ENCODE measurements at regions not wholly inside any gene's neighbourhood (a gene's known extent, or its start where the extent isn't known, plus 50 kb on each side); places are given as distances from the start of the nearest gene placed in this dataset.

DNA sequence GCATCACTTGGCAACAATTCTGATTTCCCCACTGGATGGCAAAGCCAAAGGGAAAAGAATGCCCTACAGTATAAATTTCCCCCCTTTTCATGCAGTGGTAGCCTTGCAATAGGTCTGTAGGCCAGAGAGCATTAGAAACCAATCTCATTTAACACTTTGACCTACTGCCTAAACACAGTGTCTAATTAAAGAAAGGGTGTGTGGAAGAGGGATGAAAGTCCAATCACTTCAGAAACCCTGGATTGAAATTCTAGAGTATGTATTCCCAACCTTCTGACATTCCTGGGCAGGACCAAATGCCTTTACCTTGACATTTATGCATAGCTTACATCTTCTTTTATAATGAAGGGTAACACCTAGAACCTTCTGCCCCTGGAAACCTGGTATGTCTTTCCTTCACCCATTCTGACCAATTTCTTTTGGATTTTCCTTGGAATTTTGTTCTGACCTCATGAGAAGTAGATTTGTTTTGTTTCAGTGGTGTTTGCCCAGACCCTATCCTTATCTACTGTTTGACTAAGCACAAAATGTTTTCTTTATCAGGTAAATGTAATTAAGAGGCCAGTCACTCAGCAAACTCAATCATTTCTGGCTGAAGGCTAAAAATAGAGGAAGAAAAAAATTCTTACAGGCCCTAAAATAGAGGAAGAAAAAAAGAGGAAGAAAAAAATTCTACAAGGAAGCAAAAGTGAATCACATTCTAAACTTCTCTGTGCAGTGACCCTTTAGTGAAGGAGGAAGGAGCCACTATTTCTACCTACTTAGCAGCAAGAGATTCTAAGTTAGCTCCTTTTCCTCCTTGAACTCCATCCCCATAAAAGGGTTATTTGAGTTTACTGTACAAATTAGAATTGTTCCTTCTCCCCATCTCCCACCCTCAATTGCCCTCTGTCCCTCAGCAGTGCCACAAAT is 129.5 kb upstream of the DSCAM start:
- TF ChIP-seq, protein P1, sequence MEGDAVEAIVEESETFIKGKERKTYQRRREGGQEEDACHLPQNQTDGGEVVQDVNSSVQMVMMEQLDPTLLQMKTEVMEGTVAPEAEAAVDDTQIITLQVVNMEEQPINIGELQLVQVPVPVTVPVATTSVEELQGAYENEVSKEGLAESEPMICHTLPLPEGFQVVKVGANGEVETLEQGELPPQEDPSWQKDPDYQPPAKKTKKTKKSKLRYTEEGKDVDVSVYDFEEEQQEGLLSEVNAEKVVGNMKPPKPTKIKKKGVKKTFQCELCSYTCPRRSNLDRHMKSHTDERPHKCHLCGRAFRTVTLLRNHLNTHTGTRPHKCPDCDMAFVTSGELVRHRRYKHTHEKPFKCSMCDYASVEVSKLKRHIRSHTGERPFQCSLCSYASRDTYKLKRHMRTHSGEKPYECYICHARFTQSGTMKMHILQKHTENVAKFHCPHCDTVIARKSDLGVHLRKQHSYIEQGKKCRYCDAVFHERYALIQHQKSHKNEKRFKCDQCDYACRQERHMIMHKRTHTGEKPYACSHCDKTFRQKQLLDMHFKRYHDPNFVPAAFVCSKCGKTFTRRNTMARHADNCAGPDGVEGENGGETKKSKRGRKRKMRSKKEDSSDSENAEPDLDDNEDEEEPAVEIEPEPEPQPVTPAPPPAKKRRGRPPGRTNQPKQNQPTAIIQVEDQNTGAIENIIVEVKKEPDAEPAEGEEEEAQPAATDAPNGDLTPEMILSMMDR (IDR thresholded peaks at IDR 0.05): no peak
- TF ChIP-seq POLR2A (IDR thresholded peaks at IDR 0.05): no peak

All from testis (tissue), 2 donors.